Activated naive CD8-positive, alpha-beta T cell (primary cell): ENCODE measurements at regions not wholly inside any gene's neighbourhood (a gene's known extent, or its start where the extent isn't known, plus 50 kb on each side); places are given as distances from the start of the nearest gene placed in this dataset.
A peak's percentile ranks its signal among the peaks of the same experiment; 100 is the strongest.

Experiments
- H3K27ac Mint-ChIP-seq: one replicate; pipeline ENCODE4 v1.8.0; 2021; ENCODE audit warnings: mixed read lengths
- H3K27me3 Mint-ChIP-seq: one replicate; pipeline ENCODE4 v1.8.0; 2021; ENCODE audit warnings: mixed read lengths
- H3K36me3 Mint-ChIP-seq: one replicate; pipeline ENCODE4 v1.8.0; 2021; ENCODE audit warnings: mixed read lengths
- H3K4me1 Mint-ChIP-seq: one replicate; pipeline ENCODE4 v1.8.0; 2021; ENCODE audit warnings: low read depth, mixed read lengths
- H3K4me3 Mint-ChIP-seq: one replicate; pipeline ENCODE4 v1.8.0; 2021; ENCODE audit warnings: mild to moderate bottlenecking, mixed read lengths
- H3K9me3 Mint-ChIP-seq: one replicate; pipeline ENCODE4 v1.8.0; 2021; ENCODE audit warnings: low read depth, mixed read lengths

GRCh38 chr12:90102957-90103652 is 394.5 kb upstream of the ATP2B1 start:
- Mint-ChIP-seq H3K4me3 (peak overlapping the region; percentile 62), H3K27me3 (no peaks in the 10 kb centered on the region), H3K27ac (no peak overlapping the region), H3K4me1 (peaks cover 9% of the 10 kb centered on the region), H3K36me3 (no peaks in the 10 kb centered on the region), H3K9me3 (no peaks in the 10 kb centered on the region)

DNA sequence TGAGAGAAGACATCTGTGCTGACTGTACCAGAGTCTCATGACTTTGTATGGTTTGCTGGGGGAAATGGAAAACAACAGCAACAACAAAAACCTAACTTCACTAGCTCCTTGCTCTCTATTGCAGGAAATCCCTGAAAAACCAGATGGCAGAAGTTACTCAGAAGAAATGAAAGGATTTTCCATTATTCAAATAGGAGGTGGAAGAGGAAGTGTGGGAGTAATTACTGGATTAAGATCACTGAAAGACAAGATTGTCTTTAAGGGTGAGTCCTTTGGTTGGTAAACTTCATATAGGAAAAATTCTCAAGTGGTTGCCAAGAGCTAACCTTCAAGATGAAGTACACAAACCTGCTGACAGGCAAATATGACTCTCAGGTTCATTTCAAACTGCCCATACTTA is 391.9 kb upstream of the ATP2B1 start:
- no peaks in the 10 kb centered on the region for H3K27me3 Mint-ChIP-seq
- H3K36me3 Mint-ChIP-seq, result no peaks in the 10 kb centered on the region

GRCh38 chr12:90099288-90099687 is 390.6 kb upstream of the ATP2B1 start:
- Mint-ChIP-seq H3K36me3 (no peaks in the 10 kb centered on the region), H3K4me3 (no peak overlapping the region), H3K9me3 (no peaks in the 10 kb centered on the region), H3K4me1 (peaks cover 9% of the 10 kb centered on the region), H3K27ac (no peak overlapping the region), H3K27me3 (no peaks in the 10 kb centered on the region)

More for the DNA sequence above, 391.9 kb upstream of the ATP2B1 start:
- Mint-ChIP-seq H3K4me3 (no peak overlapping the region), H3K27ac (no peak overlapping the region), H3K4me1 (peaks cover 9% of the 10 kb centered on the region), H3K9me3 (no peaks in the 10 kb centered on the region)

GRCh38 chr12:90098132-90098779 is 389.6 kb upstream of the ATP2B1 start:
- Mint-ChIP-seq H3K9me3 (no peaks in the 10 kb centered on the region), H3K27me3 (no peaks in the 10 kb centered on the region), H3K27ac (no peak overlapping the region), H3K36me3 (no peaks in the 10 kb centered on the region), H3K4me1 (peaks cover 9% of the 10 kb centered on the region), H3K4me3 (no peak overlapping the region)

DNA sequence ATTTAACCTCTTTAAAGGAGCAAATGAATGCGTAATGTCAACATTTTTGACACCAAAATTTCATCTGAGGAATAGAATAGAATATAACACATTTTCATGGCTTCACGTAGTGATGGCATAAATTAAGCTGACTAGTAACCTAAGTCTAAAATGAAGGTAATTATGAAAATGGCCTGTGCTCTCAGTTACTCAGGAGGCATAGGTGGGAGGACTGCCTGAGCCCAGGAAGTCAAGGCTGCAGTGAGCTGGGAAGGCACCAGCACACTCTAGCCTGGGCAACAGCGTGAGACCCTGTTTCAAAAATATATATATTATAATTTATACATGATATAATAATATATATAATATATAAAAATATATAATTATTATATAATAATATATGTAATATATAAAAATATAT is 383.2 kb upstream of the ATP2B1 start:
- Mint-ChIP-seq H3K27ac (no peak overlapping the region), H3K27me3 (no peaks in the 10 kb centered on the region), H3K4me3 (no peak overlapping the region), H3K36me3 (peaks cover 2% of the 10 kb centered on the region), H3K9me3 (no peaks in the 10 kb centered on the region), H3K4me1 (peaks cover 10% of the 10 kb centered on the region)

DNA sequence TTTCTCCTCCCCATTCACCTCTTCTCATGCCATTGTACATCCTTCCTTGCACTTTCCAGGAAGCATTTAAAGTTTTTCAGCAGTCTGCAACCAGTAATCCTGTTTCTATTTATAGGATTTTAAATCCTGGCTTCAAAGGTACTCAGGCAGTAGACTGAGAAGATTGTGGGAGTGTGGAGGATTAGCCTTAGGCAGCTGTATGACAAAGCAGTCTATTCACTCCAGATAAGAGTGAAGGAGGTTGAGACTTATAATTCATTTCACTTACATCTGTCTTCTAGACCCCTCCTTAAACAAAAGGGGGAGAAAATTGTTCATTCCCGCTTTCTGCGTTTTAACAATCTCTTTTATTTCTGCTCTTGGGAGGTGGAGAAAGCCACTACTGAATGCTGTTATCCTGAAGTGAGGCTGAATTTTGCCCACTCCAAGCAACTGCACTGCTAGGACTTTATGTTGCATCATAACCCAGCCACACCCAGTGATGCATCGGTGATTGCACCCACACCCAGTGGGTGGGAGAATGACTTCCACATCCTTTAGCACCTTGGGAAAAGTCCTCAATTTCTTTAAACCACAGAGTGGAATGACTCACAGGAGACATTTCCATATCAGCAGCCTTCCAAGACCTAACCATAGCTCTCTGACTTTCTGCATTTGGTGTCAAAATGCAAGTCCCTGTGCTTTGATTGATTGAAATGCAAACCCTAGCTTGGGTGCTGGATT is 382.5 kb upstream of the ATP2B1 start:
- Mint-ChIP-seq H3K9me3 (no peaks in the 10 kb centered on the region), H3K4me1 (peaks cover 12% of the 10 kb centered on the region), H3K36me3 (peaks cover 2% of the 10 kb centered on the region), H3K4me3 (no peak overlapping the region), H3K27ac (no peak overlapping the region), H3K27me3 (no peaks in the 10 kb centered on the region)

GRCh38 chr12:90086281-90086680 is 377.6 kb upstream of the ATP2B1 start:
- H3K36me3 Mint-ChIP-seq, result peaks cover 2% of the 10 kb centered on the region
- H3K9me3 Mint-ChIP-seq, result no peaks in the 10 kb centered on the region
- H3K4me1 Mint-ChIP-seq, result peaks cover 14% of the 10 kb centered on the region
- no peak overlapping the region for H3K4me3 Mint-ChIP-seq
- peak overlapping the region; percentile 56 for H3K27ac Mint-ChIP-seq
- no peaks in the 10 kb centered on the region for H3K27me3 Mint-ChIP-seq

DNA sequence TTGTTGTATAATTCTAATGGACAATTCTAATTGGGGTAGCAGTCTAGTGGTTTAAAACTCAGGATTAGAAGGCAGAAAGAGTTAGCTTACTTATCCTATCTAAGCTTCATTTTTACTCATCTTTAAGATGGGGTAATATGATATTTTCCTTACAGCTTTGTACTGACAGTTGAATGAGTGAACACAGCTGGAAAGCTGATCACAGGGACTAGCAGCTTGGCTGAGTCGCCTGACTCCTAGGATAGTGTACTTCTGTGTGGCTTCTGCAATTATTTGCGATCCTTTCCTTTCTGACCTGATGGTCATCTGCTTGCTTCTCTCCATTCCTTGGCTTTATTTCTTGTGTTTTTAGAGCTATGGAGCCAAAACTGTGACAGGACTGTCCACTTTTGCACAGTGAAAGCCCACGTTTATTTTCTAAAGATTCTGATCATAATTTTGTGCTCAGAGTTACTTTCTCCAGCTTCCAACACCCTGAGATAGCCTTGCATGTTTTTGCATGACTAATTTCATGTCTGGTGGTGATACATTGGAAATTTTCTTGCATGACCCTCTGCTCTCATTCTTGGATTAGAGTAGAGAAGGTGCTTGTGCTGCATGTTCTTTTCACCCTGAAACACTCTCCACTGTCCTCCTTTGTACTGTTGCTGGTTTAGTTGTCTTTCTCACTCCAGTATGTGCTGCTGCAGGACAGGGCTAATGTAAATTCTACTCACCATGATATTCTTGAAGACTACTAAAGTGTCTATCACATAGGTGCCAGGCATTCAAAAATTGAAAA is 377.0 kb upstream of the ATP2B1 start:
- H3K27ac Mint-ChIP-seq, result peak overlapping the region; percentile 56
- no peaks in the 10 kb centered on the region for H3K9me3 Mint-ChIP-seq
- H3K27me3 Mint-ChIP-seq, result no peaks in the 10 kb centered on the region
- peaks cover 10% of the 10 kb centered on the region for H3K4me1 Mint-ChIP-seq
- H3K4me3 Mint-ChIP-seq, result no peak overlapping the region
- H3K36me3 Mint-ChIP-seq, result peaks cover 2% of the 10 kb centered on the region

DNA sequence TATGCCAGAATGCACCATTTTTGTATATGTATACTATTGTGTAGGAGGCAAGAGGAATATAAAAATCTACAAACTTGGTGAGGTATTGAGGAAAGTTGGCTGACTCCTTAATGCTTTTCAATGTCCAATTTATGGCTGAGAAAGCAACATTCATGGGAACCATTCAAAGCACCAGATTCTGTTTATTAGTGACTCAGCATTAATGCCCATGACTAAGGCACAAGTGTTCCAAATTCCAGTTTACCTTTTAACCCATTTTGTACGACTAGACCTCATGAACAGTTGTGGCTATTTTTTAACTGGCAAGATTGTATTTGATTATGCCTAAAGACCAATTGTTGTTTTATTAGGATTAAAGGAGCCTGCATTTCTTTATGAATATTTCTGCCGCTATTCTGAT is 375.4 kb upstream of the ATP2B1 start:
- no peak overlapping the region for H3K27ac Mint-ChIP-seq
- H3K36me3 Mint-ChIP-seq, result peaks cover 2% of the 10 kb centered on the region
- no peaks in the 10 kb centered on the region for H3K9me3 Mint-ChIP-seq
- H3K4me1 Mint-ChIP-seq, result peaks cover 6% of the 10 kb centered on the region
- H3K4me3 Mint-ChIP-seq, result no peak overlapping the region
- H3K27me3 Mint-ChIP-seq, result no peaks in the 10 kb centered on the region

DNA sequence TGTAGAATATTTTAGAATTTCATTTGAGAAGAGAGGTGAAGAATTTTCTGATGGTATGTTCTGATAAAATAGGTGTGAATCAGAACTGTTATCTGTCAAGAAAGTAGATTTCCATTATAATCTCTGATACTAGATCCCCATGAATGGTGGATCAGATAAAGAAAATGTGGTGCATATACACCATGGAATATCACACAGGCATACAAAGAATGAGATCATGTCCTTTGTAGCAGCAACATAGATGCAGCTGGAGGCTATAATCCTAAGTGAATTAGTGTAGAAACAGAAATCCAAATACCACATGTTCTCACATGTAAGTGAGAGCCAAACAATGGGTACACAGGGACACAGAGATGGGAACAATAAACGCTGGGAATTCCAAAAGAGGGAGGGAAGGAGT is 372.0 kb upstream of the ATP2B1 start:
- Mint-ChIP-seq H3K4me1 (peaks cover 27% of the 10 kb centered on the region), H3K36me3 (no peaks in the 10 kb centered on the region), H3K27me3 (no peaks in the 10 kb centered on the region), H3K4me3 (no peak overlapping the region), H3K27ac (no peak overlapping the region), H3K9me3 (no peaks in the 10 kb centered on the region)

GRCh38 chr12:90079529-90080210 is 371.0 kb upstream of the ATP2B1 start:
- Mint-ChIP-seq H3K4me3 (no peak overlapping the region), H3K36me3 (no peaks in the 10 kb centered on the region), H3K27me3 (no peaks in the 10 kb centered on the region), H3K4me1 (peaks cover 32% of the 10 kb centered on the region), H3K27ac (no peak overlapping the region), H3K9me3 (no peaks in the 10 kb centered on the region)

DNA sequence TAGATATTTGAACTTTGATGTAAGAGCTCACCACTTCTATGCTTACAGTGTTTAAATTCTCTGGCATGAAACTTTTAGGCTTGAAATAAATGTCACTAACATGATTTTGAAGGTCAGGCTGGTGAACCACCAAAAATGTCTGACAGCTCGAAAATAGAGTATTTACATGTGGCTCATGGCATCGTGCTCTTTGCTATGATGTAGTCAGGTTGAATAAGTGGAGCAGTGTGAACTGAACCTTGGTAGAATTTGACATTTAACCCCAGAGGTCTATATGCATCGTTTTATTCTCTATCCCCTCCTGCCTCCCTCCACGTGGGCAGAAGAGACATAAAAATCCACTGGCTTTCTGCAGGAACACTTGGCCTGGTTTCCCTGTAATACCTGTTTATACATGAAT is 369.7 kb upstream of the ATP2B1 start:
- H3K27ac Mint-ChIP-seq, result peak overlapping the region; percentile 17
- H3K9me3 Mint-ChIP-seq, result no peaks in the 10 kb centered on the region
- peaks cover 32% of the 10 kb centered on the region for H3K4me1 Mint-ChIP-seq
- H3K4me3 Mint-ChIP-seq, result no peak overlapping the region
- no peaks in the 10 kb centered on the region for H3K36me3 Mint-ChIP-seq
- peaks cover 2% of the 10 kb centered on the region for H3K27me3 Mint-ChIP-seq

DNA sequence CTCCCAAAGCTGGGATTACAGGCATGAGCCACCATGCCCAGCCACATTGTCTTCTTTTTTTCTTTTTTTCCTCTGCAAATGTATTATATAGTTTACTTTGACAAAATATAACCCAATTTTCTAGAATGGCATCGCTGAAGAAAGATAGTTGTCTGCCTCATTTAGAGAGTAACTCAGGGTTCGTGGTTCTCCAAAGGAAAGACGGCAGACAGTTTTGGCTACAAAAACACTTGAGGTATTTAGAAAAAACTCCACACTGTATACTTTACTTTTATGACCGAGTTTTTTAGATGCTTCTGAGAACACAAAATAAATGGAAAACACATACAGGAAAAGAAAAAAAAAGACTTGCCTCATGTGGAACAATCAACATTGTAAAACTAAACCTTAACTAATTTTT is 369.1 kb upstream of the ATP2B1 start:
- Mint-ChIP-seq H3K4me1 (peaks cover 32% of the 10 kb centered on the region), H3K4me3 (no peak overlapping the region), H3K27me3 (peaks cover 3% of the 10 kb centered on the region), H3K27ac (no peak overlapping the region), H3K9me3 (no peaks in the 10 kb centered on the region), H3K36me3 (no peaks in the 10 kb centered on the region)

DNA sequence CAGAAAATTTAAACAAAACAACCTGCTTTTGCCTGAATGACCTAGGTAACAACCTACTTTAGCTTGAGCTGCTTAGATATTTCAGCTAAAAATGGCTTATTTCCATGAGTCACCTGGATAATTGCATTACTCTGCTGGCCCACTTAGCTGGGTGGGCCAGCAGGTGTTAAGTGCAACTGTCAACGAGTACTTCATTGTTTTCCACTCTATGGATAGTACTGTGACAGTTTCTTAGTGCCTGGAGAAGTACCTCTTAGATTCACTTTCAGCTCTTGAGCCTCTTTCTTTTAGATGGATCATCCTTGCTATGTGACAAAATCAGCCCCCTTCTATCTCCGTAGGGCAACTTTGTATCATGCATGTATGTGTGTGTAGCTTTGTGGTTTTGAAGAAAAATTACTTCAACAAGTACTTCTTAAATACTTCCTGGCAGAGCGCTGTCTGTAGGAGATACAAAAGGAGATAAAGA is 368.2 kb upstream of the ATP2B1 start:
- H3K27ac Mint-ChIP-seq, result peak overlapping the region; percentile 59
- peaks cover 3% of the 10 kb centered on the region for H3K27me3 Mint-ChIP-seq
- peak overlapping the region; percentile 17 for H3K4me3 Mint-ChIP-seq
- no peaks in the 10 kb centered on the region for H3K36me3 Mint-ChIP-seq
- peaks cover 32% of the 10 kb centered on the region for H3K4me1 Mint-ChIP-seq
- H3K9me3 Mint-ChIP-seq, result no peaks in the 10 kb centered on the region
